ENCODE measurements at regions not wholly inside any gene's neighbourhood (a gene's known extent, or its start where the extent isn't known, plus 50 kb on each side); places are given as distances from the start of the nearest gene placed in this dataset.

- TF ChIP-seq POLR2A (IDR thresholded peaks at IDR 0.05): no peak
- TF ChIP-seq, protein P1, sequence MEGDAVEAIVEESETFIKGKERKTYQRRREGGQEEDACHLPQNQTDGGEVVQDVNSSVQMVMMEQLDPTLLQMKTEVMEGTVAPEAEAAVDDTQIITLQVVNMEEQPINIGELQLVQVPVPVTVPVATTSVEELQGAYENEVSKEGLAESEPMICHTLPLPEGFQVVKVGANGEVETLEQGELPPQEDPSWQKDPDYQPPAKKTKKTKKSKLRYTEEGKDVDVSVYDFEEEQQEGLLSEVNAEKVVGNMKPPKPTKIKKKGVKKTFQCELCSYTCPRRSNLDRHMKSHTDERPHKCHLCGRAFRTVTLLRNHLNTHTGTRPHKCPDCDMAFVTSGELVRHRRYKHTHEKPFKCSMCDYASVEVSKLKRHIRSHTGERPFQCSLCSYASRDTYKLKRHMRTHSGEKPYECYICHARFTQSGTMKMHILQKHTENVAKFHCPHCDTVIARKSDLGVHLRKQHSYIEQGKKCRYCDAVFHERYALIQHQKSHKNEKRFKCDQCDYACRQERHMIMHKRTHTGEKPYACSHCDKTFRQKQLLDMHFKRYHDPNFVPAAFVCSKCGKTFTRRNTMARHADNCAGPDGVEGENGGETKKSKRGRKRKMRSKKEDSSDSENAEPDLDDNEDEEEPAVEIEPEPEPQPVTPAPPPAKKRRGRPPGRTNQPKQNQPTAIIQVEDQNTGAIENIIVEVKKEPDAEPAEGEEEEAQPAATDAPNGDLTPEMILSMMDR (IDR thresholded peaks at IDR 0.05): no peak
Measured at GRCh38 chr18:51622702-51623101, 425.2 kb upstream of the MEX3C start.
